H9 (cell line): ENCODE measurements at regions not wholly inside any gene's neighbourhood (a gene's known extent, or its start where the extent isn't known, plus 50 kb on each side); places are given as distances from the start of the nearest gene placed in this dataset.
A peak's percentile ranks its signal among the peaks of the same experiment; 100 is the strongest.

Experiments used
- DNase-seq: peaks from one replicate; pipeline ENCODE4 v3.0.0-alpha.2; 2017
- H2AFZ ChIP-seq: one replicate; pipeline ENCODE4 v1.6.1; 2013; ENCODE audit warnings: mild to moderate bottlenecking, low read length, control low read depth, moderate library complexity
- H2AK5ac ChIP-seq: 2 replicates; pipeline ENCODE4 v1.6.1; 2013; ENCODE audit warnings: low read length, control low read depth, mixed read lengths; ENCODE audit not compliant: insufficient read length
- H2BK120ac ChIP-seq: one replicate; pipeline ENCODE4 v1.6.1; 2013; ENCODE audit warnings: low read depth, mild to moderate bottlenecking, low read length, control low read depth, inconsistent platforms; ENCODE audit not compliant: poor library complexity, severe bottlenecking
- H2BK12ac ChIP-seq: 2 replicates; pipeline ENCODE4 v1.6.1; 2013; ENCODE audit warnings: low read length, control low read depth, mixed read lengths, low read depth; ENCODE audit not compliant: insufficient read length
- H2BK15ac ChIP-seq: 2 replicates; pipeline ENCODE4 v1.6.1; 2013; ENCODE audit warnings: low read depth, low read length, control low read depth
- H2BK20ac ChIP-seq: one replicate; pipeline ENCODE4 v1.6.1; 2013; ENCODE audit warnings: low read depth, mild to moderate bottlenecking, low read length, control low read depth, inconsistent platforms; ENCODE audit not compliant: poor library complexity, severe bottlenecking
- H2BK5ac ChIP-seq: 2 replicates; pipeline ENCODE4 v1.6.1; 2013; ENCODE audit warnings: low read length, control low read depth, mixed read lengths; ENCODE audit not compliant: insufficient read length
- H3K14ac ChIP-seq: 2 replicates; pipeline ENCODE4 v1.6.1; 2013; ENCODE audit warnings: low read length, control low read depth; ENCODE audit not compliant: insufficient read depth
- H3K18ac ChIP-seq: 2 replicates; pipeline ENCODE4 v1.6.1; 2013; ENCODE audit warnings: low read depth, mild to moderate bottlenecking, mixed read lengths, low read length, control low read depth; ENCODE audit not compliant: insufficient read length
- H3K23ac ChIP-seq: 2 replicates; pipeline ENCODE4 v1.6.1; 2013; ENCODE audit warnings: low read length, control low read depth, mixed read lengths, low read depth; ENCODE audit not compliant: insufficient read length
- H3K23me2 ChIP-seq: 2 replicates; pipeline ENCODE4 v1.6.1; 2013; ENCODE audit warnings: low read depth, mild to moderate bottlenecking, mixed read lengths, low read length, control low read depth; ENCODE audit not compliant: insufficient read length, poor library complexity, severe bottlenecking
- H3K27ac ChIP-seq: 2 replicates; pipeline ENCODE4 v1.5.1; 2013; ENCODE audit warnings: low read length, control low read depth, mixed read lengths, low read depth; ENCODE audit not compliant: insufficient read length
- H3K27me3 ChIP-seq: 2 replicates; pipeline ENCODE4 v1.6.1; 2013; ENCODE audit warnings: low read length, control low read depth, inconsistent platforms; ENCODE audit not compliant: insufficient read depth
- H3K4ac ChIP-seq: 2 replicates; pipeline ENCODE4 v1.6.1; 2013; ENCODE audit warnings: low read depth, mild to moderate bottlenecking, control low read depth, inconsistent platforms, low read length, moderate library complexity
- H3K4me1 ChIP-seq: 2 replicates; pipeline ENCODE4 v1.6.1; 2013; ENCODE audit warnings: low read length, control low read depth, inconsistent platforms; ENCODE audit not compliant: insufficient read depth
- H3K4me2 ChIP-seq: 2 replicates; pipeline ENCODE4 v1.6.1; 2013; ENCODE audit warnings: low read length, control low read depth, mixed read lengths; ENCODE audit not compliant: insufficient read length, insufficient read depth
- H3K56ac ChIP-seq: 2 replicates; pipeline ENCODE4 v1.6.1; 2013; ENCODE audit warnings: low read depth, mild to moderate bottlenecking, mixed read lengths, low read length, control low read depth; ENCODE audit not compliant: insufficient read length
- H3K79me1 ChIP-seq: 2 replicates; pipeline ENCODE4 v1.6.1; 2013; ENCODE audit warnings: low read depth, mild to moderate bottlenecking, moderate library complexity, low read length, control low read depth, inconsistent platforms; ENCODE audit not compliant: insufficient read depth, poor library complexity, severe bottlenecking
- H3K79me2 ChIP-seq: 2 replicates; pipeline ENCODE4 v1.6.1; 2013; ENCODE audit warnings: low read length, control low read depth, inconsistent platforms; ENCODE audit not compliant: insufficient read depth
- H3K9ac ChIP-seq: 2 replicates; pipeline ENCODE4 v1.6.1; 2013; ENCODE audit warnings: low read length, control low read depth, mixed read lengths; ENCODE audit not compliant: insufficient read length; ENCODE audit errors: extremely low read depth
- H3K9me3 ChIP-seq: one replicate; pipeline ENCODE4 v1.6.1; 2013; ENCODE audit warnings: low read depth, low read length, inconsistent platforms; ENCODE audit not compliant: control insufficient read depth
- H3T11ph ChIP-seq: one replicate; pipeline ENCODE4 v1.6.1; 2013; ENCODE audit warnings: mild to moderate bottlenecking, low read length, control low read depth, inconsistent platforms
- H4K20me1 ChIP-seq: one replicate; pipeline ENCODE4 v1.6.1; 2013; ENCODE audit not compliant: control insufficient read depth, insufficient read length, insufficient read depth
- H4K5ac ChIP-seq: 2 replicates; pipeline ENCODE4 v1.6.1; 2013; ENCODE audit warnings: low read depth, mild to moderate bottlenecking, mixed read lengths, low read length, control low read depth; ENCODE audit not compliant: insufficient read length
- H4K8ac ChIP-seq: replicated peaks from 2 replicates; pipeline ENCODE4 v1.6.1; 2013; ENCODE audit warnings: low read length, control low read depth, mixed read lengths, low read depth; ENCODE audit not compliant: insufficient read length
- H4K91ac ChIP-seq: 2 replicates; pipeline ENCODE4 v1.6.1; 2013; ENCODE audit warnings: low read depth, mild to moderate bottlenecking, moderate library complexity, mixed read lengths, low read length, control low read depth; ENCODE audit not compliant: insufficient read length
- H3K27ac Mint-ChIP-seq, 3 experiments: 2 replicates in 2 of 3; 3 replicates in 1 of 3; pipeline ENCODE4 v1.8.0; 2020 to 2021; ENCODE audit warnings: mixed read lengths in 3 of 3, mild to moderate bottlenecking in 1 of 3, moderate library complexity in 1 of 3
- H3K27me3 Mint-ChIP-seq: 2 replicates; pipeline ENCODE4 v1.8.0; 2021; ENCODE audit warnings: low read depth, mild to moderate bottlenecking, moderate library complexity, mixed read lengths
- H3K36me3 Mint-ChIP-seq, 3 experiments: 2 replicates in 2 of 3; 3 replicates in 1 of 3; pipeline ENCODE4 v1.8.0; 2020 to 2021; ENCODE audit warnings: low read depth in 3 of 3, mixed read lengths in 3 of 3; ENCODE audit not compliant: insufficient read depth in 1 of 3
- H3K4me1 Mint-ChIP-seq, 2 experiments: 2 replicates each; pipeline ENCODE4 v1.8.0; 2020; ENCODE audit warnings: mixed read lengths in 2 of 2
- H3K4me3 Mint-ChIP-seq, 2 experiments: 2 replicates in 1 of 2; 3 replicates in 1 of 2; pipeline ENCODE4 v1.8.0; 2020 to 2021; ENCODE audit warnings: mild to moderate bottlenecking in 2 of 2, mixed read lengths in 2 of 2, moderate library complexity in 1 of 2
- H3K9me3 Mint-ChIP-seq, 2 experiments: 2 replicates in 1 of 2; 3 replicates in 1 of 2; pipeline ENCODE4 v1.8.0; 2020; ENCODE audit warnings: mild to moderate bottlenecking in 2 of 2, mixed read lengths in 2 of 2, moderate library complexity in 1 of 2
- WGBS: extraction: QIAGEN DNeasy Blood & Tissue Kit; methylation state at CpG from one replicate; pipeline ENCODE4 v1.1.7; 2013; ENCODE audit warnings: missing lambda C conversion rate, low lambda C conversion rate, mixed read lengths; ENCODE audit not compliant: insufficient read length; ENCODE audit errors: extremely low coverage; 5-methylcytosine and 5-hydroxymethylcytosine counted together
- TF ChIP-seq, protein P1 (sequence below): fragments of 200-600 bp; sonication (generic); conservative IDR thresholded peaks from 3 replicates; pipeline ENCODE4 v1.8.0; 2021; ENCODE audit warnings: antibody characterized with exemption, mild to moderate bottlenecking

DNA sequence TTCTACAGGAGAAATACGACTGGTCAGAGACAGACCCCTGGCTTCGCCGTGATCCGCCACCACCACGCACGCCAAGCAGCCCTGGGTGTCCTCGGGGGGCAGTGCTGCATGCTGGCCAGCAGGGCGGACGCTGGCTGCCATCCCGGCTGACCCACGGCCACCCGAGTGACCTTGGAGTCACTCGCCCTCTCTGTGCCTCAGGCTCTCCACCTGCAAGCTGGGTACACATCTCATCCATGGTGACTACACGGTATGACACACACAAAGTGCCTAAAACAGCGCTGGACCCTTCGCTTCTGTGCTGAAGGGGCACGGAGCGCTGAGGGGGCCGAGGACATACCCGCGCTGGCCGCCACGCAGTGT lies 62.0 kb upstream of the RNF32 start:
- Histone ChIP-seq H3K27me3 (no peaks in the 10 kb centered on the region), H3K23me2 (no peaks in the 10 kb centered on the region), H3K23ac (no peak overlapping the region), H4K8ac (no peak overlapping the region), H2BK12ac (no peak overlapping the region), H3K4me1 (peaks cover 8% of the 10 kb centered on the region; the same call in 1 of the 2 replicates), H3K4ac (no peak overlapping the region; the same call in 1 of the 2 replicates), H4K91ac (no peak overlapping the region), H2BK5ac (no peak overlapping the region), H2AFZ (no peak overlapping the region), H3T11ph (no peak overlapping the region), H2BK15ac (0 out of 2 replicates have a peak overlapping the region, but pooled peaks have one; percentile 5), H3K4me2 (no peak overlapping the region), H3K27ac (no peak overlapping the region), H2BK20ac (no peak overlapping the region), H3K9ac (no peak overlapping the region), H3K79me2 (no peaks in the 10 kb centered on the region), H4K20me1 (no peaks in the 10 kb centered on the region), H3K14ac (no peak overlapping the region; the same call in 1 of the 2 replicates), H3K18ac (peak overlapping the region; percentile 42), H3K9me3 (no peaks in the 10 kb centered on the region), H3K79me1 (no peaks in the 10 kb centered on the region), H3K56ac (no peak overlapping the region), H4K5ac (no peak overlapping the region), H2AK5ac (peak overlapping the region; percentile 14), H2BK120ac (no peak overlapping the region)
- Mint-ChIP-seq H3K27me3 (peaks cover 59% of the 10 kb centered on the region), H3K4me1 (peaks cover 34 to 42% of the 10 kb centered on the region in 2 experiments), H3K27ac (no peak overlapping the region), H3K9me3 (peaks cover 2 to 8% of the 10 kb centered on the region in 2 experiments; a peak in 4 of 5 replicates), H3K4me3 (no peak overlapping the region), H3K36me3 (peaks cover 0 to 9% (median 3%) of the 10 kb centered on the region in 3 experiments; a peak in 5 of 7 replicates)
- TF ChIP-seq, protein P1, sequence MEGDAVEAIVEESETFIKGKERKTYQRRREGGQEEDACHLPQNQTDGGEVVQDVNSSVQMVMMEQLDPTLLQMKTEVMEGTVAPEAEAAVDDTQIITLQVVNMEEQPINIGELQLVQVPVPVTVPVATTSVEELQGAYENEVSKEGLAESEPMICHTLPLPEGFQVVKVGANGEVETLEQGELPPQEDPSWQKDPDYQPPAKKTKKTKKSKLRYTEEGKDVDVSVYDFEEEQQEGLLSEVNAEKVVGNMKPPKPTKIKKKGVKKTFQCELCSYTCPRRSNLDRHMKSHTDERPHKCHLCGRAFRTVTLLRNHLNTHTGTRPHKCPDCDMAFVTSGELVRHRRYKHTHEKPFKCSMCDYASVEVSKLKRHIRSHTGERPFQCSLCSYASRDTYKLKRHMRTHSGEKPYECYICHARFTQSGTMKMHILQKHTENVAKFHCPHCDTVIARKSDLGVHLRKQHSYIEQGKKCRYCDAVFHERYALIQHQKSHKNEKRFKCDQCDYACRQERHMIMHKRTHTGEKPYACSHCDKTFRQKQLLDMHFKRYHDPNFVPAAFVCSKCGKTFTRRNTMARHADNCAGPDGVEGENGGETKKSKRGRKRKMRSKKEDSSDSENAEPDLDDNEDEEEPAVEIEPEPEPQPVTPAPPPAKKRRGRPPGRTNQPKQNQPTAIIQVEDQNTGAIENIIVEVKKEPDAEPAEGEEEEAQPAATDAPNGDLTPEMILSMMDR, result peak; percentile 41; the same call in 2 of the 3 replicates
- no CpG with 5 or more reads among the region's 23 CpGs for WGBS
- peak; percentile 63 for DNase-seq
